Suprapubic skin (tissue), 3 donors: ENCODE measurements at regions not wholly inside any gene's neighbourhood (a gene's known extent, or its start where the extent isn't known, plus 50 kb on each side); places are given as distances from the start of the nearest gene placed in this dataset.

Experiments used
- POLR2A ChIP-seq, 2 donors: fragments of 450-650 bp; IDR thresholded peaks; one replicate each; pipeline ENCODE4 v1.6.1; 2017; ENCODE audit warnings: antibody characterized with exemption in 2 of 2, mild to moderate bottlenecking in 2 of 2, moderate library complexity in 2 of 2
- TF ChIP-seq, protein P1 (sequence below), 2 donors: fragments of 200-600 bp in 1 of 2; fragments of 450-650 bp in 1 of 2; sonication (generic) in 1 of 2; IDR thresholded peaks; one replicate each; pipeline ENCODE4 v1.5.1; 2016 to 2019; ENCODE audit warnings: antibody characterized with exemption in 2 of 2, mild to moderate bottlenecking in 1 of 2, moderate library complexity in 1 of 2

DNA sequence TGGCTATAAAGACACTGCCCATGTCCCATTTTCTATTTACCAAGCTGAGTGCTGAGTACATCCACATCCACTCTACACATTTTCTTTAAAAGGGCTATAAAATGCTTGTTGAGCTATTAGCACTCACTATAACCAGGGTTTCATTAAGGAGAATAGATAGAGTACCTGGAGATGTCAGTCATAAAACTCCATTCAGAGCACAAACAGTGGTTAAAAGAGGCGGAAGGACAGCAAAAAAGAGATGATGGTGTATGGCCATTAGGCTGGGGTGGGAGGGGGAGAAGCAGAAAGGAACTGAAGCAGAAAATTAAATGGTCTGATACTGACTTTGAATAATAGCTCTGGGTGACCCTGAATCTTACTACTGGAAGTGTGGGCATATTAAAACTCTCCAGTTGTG, 609.9 kb upstream of the MAP3K7 start:
- no peak for TF ChIP-seq POLR2A (IDR thresholded peaks at IDR 0.05)
- TF ChIP-seq, protein P1, sequence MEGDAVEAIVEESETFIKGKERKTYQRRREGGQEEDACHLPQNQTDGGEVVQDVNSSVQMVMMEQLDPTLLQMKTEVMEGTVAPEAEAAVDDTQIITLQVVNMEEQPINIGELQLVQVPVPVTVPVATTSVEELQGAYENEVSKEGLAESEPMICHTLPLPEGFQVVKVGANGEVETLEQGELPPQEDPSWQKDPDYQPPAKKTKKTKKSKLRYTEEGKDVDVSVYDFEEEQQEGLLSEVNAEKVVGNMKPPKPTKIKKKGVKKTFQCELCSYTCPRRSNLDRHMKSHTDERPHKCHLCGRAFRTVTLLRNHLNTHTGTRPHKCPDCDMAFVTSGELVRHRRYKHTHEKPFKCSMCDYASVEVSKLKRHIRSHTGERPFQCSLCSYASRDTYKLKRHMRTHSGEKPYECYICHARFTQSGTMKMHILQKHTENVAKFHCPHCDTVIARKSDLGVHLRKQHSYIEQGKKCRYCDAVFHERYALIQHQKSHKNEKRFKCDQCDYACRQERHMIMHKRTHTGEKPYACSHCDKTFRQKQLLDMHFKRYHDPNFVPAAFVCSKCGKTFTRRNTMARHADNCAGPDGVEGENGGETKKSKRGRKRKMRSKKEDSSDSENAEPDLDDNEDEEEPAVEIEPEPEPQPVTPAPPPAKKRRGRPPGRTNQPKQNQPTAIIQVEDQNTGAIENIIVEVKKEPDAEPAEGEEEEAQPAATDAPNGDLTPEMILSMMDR (IDR thresholded peaks at IDR 0.05) = no peak
